ENCODE measurements at regions not wholly inside any gene's neighbourhood (a gene's known extent, or its start where the extent isn't known, plus 50 kb on each side); places are given as distances from the start of the nearest gene placed in this dataset.

GRCh38 chr1:221510793-221511503 is 230.9 kb downstream of the DUSP10 start:
- TF ChIP-seq CTCF (IDR thresholded peaks at IDR 0.05; ENCODE audit: low read length) (no peak), EZH2 (IDR thresholded peaks at IDR 0.05; ENCODE audit: borderline replicate concordance, low read length) (no peak)
